ENCODE measurements at regions not wholly inside any gene's neighbourhood (a gene's known extent, or its start where the extent isn't known, plus 50 kb on each side); places are given as distances from the start of the nearest gene placed in this dataset.

- Histone ChIP-seq H3K4me3 (ENCODE audit: low read depth, low read length, poor library complexity, severe bottlenecking) (no peak overlapping the region), H3K27me3 (ENCODE audit: insufficient read depth, low read length) (no peaks in the 10 kb centered on the region), H3K4me1 (ENCODE audit: insufficient read depth, low read length, severe bottlenecking) (no peaks in the 10 kb centered on the region), H3F3A (ENCODE audit: insufficient read depth, low read length) (no peaks in the 10 kb centered on the region), H3K27ac (ENCODE audit: low read depth, low read length, poor library complexity, severe bottlenecking) (no peak overlapping the region), H3K4me2 (ENCODE audit: low read length) (no peak overlapping the region), H3K36me3 (ENCODE audit: insufficient read depth, low read length) (no peaks in the 10 kb centered on the region), H2AFZ (ENCODE audit: low read length) (no peak overlapping the region), H3K9me2 (ENCODE audit: low read depth, low read length) (no peaks in the 10 kb centered on the region), H3K79me2 (ENCODE audit: insufficient read depth, low read length) (no peaks in the 10 kb centered on the region), H3K9me3 (ENCODE audit: low read length) (no peaks in the 10 kb centered on the region), H3K9ac (ENCODE audit: low read length) (no peak overlapping the region), H4K20me1 (ENCODE audit: insufficient read depth, low read length) (no peaks in the 10 kb centered on the region)
- TF ChIP-seq CTCF (IDR thresholded peaks at IDR 0.05; ENCODE audit: low read length) (no peak), EZH2 (IDR thresholded peaks at IDR 0.05; ENCODE audit: borderline replicate concordance, low read length) (no peak)
These were observed 198.4 kb downstream of the WNT5A start for GRCh38 chr3:55288657-55289056.

GRCh38 chr3:55286693-55287092, 200.4 kb downstream of the WNT5A start:
- Histone ChIP-seq H3F3A (ENCODE audit: insufficient read depth, low read length) (no peaks in the 10 kb centered on the region), H2AFZ (ENCODE audit: low read length) (no peak overlapping the region)
- TF ChIP-seq CTCF (IDR thresholded peaks at IDR 0.05; ENCODE audit: low read length) (no peak), EZH2 (IDR thresholded peaks at IDR 0.05; ENCODE audit: borderline replicate concordance, low read length) (no peak)

GRCh38 chr3:55285156-55285555, 201.9 kb downstream of the WNT5A start:
- TF ChIP-seq CTCF (IDR thresholded peaks at IDR 0.05; ENCODE audit: low read length) (no peak), EZH2 (IDR thresholded peaks at IDR 0.05; ENCODE audit: borderline replicate concordance, low read length) (no peak)
- H3K79me2 ChIP-seq (ENCODE audit: insufficient read depth, low read length) = no peaks in the 10 kb centered on the region
- H3K9me3 ChIP-seq (ENCODE audit: low read length) = no peaks in the 10 kb centered on the region
- H3K9me2 ChIP-seq (ENCODE audit: low read depth, low read length) = no peaks in the 10 kb centered on the region
- no peaks in the 10 kb centered on the region for H3F3A ChIP-seq (ENCODE audit: insufficient read depth, low read length)
- H3K4me2 ChIP-seq (ENCODE audit: low read length) = no peak overlapping the region
- H4K20me1 ChIP-seq (ENCODE audit: insufficient read depth, low read length) = no peaks in the 10 kb centered on the region
- H3K4me3 ChIP-seq (ENCODE audit: low read depth, low read length, poor library complexity, severe bottlenecking) = no peak overlapping the region
- H3K36me3 ChIP-seq (ENCODE audit: insufficient read depth, low read length) = no peaks in the 10 kb centered on the region
- no peak overlapping the region for H3K9ac ChIP-seq (ENCODE audit: low read length)
- H3K4me1 ChIP-seq (ENCODE audit: insufficient read depth, low read length, severe bottlenecking) = no peaks in the 10 kb centered on the region
- no peak overlapping the region for H3K27ac ChIP-seq (ENCODE audit: low read depth, low read length, poor library complexity, severe bottlenecking)
- no peaks in the 10 kb centered on the region for H3K27me3 ChIP-seq (ENCODE audit: insufficient read depth, low read length)
- no peak overlapping the region for H2AFZ ChIP-seq (ENCODE audit: low read length)

More at GRCh38 chr3:55286693-55287092, 200.4 kb downstream of the WNT5A start:
- H3K9ac ChIP-seq (ENCODE audit: low read length) = no peak overlapping the region
- no peaks in the 10 kb centered on the region for H3K27me3 ChIP-seq (ENCODE audit: insufficient read depth, low read length)
- H3K9me2 ChIP-seq (ENCODE audit: low read depth, low read length) = no peaks in the 10 kb centered on the region
- no peaks in the 10 kb centered on the region for H3K9me3 ChIP-seq (ENCODE audit: low read length)
- no peak overlapping the region for H3K27ac ChIP-seq (ENCODE audit: low read depth, low read length, poor library complexity, severe bottlenecking)
- H3K4me3 ChIP-seq (ENCODE audit: low read depth, low read length, poor library complexity, severe bottlenecking) = no peak overlapping the region
- no peaks in the 10 kb centered on the region for H3K36me3 ChIP-seq (ENCODE audit: insufficient read depth, low read length)
- no peaks in the 10 kb centered on the region for H3K79me2 ChIP-seq (ENCODE audit: insufficient read depth, low read length)
- H3K4me1 ChIP-seq (ENCODE audit: insufficient read depth, low read length, severe bottlenecking) = no peaks in the 10 kb centered on the region
- no peak overlapping the region for H3K4me2 ChIP-seq (ENCODE audit: low read length)
- no peaks in the 10 kb centered on the region for H4K20me1 ChIP-seq (ENCODE audit: insufficient read depth, low read length)

All from OCI-LY1 (cell line).